ENCODE measurements at regions not wholly inside any gene's neighbourhood (a gene's known extent, or its start where the extent isn't known, plus 50 kb on each side); places are given as distances from the start of the nearest gene placed in this dataset.
"Not testable (repeated sequence)": the region's sequence is repeated elsewhere in the genome, so short reads cannot be mapped to it uniquely, and the experiment has no call there.

DNA sequence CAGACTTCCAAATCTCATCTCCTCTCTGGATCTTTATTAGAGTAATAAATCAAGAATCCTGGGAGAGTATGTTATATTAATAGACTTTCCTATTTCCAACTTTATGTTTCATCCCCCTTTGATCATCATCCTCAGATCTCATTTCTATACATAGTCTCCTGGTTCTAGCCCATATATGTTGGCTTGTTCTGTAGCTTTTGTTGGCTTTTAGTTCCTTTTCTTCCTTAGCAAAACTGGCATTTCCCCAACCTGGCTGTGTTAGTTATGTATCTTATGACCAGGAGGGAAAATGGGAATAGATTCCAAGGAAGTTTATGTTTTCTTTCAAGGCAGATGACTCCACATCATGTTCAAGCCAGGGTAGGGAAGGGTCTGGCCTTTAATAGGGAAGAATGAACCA lies 2464.5 kb downstream of the PCDH9 start:
- no peak for DNase-seq (ENCODE audit: low read depth)

DNA sequence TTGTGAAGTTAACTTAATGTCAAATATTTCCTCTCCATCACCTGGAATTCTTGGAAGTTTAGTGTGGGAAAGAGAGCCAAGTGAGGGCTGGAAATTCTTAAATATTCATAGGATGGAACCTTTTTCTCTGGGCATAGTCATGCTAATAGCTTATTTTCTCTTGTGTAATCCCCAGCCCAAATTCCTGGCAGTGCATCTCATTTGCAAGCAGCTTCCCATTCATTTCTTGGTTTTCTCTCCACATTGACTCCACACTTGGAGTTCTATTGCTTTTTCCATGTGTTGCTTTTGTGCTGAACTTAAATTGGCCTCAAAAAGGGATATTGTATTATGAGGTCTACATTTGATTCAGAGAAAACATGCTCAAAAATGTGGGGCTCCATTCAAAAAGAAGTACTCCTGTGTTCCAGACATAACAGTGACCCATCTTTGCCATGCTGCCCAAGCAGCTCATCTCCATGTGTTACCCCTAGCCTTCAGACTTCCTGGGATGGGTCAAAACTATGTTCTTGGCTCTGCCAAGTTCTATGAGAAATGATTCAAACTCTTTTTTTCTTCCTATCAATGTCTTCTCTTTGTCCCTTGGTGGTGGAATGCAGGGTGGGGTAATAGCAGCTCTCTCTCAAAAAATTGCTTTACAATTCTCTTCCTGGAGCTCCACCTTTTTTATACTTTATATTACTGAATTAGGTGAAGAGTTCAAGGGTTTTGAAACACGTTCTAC lies 2471.5 kb downstream of the PCDH9 start:
- DNase-seq (ENCODE audit: low read depth) = no peak

DNA sequence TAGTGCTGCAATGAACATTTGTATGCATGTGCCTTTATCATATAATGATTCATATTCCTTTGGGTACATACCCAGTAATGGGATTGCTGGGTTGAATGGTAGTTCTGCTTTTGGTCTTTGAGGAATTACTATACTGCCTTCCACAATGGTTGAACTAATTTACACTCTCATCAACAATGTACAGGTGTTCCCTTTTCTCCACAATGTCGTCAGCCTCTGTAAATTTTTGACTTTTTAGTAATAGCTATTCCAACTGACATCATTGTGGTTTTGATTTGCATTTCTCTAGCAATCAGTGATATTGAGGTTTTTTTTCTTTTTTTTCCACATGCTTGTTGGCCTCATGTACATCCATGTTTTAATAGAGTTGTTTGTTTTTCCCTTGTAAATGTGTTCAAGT lies 2473.5 kb downstream of the PCDH9 start:
- no peak for DNase-seq (ENCODE audit: low read depth)

DNA sequence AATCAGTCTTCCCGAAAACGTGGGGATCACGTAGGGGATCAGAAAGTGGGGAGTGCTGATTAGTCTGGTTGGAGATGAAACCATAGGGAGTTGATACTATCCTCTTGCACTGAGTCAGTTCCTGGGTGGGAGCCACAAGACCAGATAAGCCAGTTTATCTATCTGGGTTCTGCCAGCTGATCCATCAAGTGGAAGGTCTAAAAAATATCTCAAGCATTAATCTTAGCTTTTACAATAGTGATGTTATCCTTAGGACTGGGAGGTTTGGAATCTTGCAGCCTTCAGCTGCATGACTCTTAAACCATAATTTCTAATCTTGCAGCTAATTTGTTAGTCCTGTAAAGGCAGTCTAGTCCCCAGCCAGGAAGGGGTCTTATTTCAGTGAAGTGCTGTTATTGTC lies 2474.2 kb downstream of the PCDH9 start:
- no peak for DNase-seq (ENCODE audit: low read depth)

DNA sequence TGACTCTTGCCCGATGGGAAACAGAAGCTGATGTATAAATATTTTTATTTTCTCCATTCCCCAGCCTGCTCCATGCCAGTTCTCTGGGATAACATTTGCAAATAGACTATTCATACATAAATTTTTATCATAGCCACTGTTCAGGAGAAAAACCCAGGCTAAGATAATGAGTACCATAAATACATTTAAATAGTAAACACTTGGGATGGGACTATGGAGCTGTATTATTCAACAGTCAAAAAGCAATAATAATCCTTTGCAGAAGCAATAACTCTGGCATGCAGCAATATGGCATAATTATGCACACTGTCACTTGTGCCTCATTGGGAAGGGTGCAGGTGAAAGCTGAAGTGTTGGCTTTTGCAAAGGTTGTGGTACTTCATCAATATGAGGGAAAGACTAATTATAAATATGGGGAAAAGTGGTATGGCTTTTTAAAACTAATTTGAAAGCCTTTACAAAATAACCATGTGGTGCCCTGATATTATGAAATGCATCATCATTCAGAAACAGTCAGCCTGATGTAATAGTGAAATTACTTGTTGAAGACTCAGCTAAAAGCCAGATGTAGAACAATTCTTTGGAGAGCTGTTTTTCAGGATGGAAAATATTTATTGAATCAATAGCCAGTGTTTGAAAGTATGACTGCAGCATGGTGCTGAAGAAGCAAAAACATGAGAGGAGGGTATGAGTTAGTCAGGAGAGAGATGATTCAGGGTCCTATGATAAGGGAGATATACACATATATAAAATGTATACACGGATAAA lies 2476.7 kb downstream of the PCDH9 start:
- no peak for DNase-seq (ENCODE audit: low read depth)

DNA sequence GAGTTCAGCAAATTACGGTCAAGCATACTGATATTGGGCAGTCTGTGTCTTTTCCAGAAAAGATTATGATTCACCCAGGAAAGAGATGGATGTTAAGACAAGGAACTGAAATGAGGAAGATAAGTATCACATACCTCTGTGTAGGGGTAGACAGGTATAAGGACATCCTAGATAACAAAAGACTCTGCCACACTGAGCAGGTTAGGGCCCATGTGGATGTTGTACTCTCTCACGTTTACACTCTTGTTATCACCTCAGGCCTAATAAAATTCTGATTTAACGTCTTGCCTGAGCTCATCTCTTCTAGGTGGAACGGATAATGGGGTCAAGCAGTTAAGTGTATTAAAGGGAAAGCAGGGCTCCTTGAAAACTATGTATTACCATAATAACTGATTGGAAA lies 2480.8 kb downstream of the PCDH9 start:
- DNase-seq (ENCODE audit: low read depth) = no peak

DNA sequence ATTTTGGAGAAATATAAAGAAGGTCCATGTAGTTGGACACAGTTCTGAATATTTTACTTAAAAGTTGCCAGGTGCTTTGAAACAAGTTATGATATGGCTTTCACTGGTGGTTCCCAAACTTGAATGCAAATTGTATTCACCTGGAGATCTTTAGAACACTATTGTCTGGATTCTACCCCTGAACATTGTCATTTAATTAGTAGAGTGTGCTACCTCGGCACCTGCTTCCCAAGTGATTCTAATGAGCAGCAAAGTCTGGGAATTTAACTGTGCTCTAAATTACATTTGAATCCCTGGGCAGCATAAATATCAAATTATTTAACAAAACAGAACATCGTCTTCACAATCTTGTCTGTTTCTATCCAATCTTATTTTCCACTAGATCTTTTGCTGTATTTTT lies 2483.3 kb downstream of the PCDH9 start:
- no peak for DNase-seq (ENCODE audit: low read depth)

DNA sequence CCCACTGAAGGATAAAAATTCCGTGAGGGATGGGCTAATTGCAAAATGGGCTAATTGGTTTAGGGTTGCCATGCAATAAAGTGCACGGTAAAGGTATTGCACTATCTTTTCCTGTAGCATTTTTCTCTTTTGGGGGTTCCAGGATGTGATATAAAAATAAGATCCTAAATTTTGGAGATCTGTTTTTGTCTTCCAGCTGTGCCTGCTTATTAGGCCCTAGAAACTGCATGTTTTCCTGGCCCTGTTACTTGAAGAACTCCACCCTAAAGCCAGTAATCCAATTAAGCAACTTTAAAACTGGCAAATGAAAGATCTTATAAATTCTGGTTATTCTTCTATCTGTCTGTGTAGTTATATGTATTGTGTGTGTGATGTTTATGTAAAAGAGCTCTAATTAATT lies 2489.6 kb downstream of the PCDH9 start:
- DNase-seq (ENCODE audit: low read depth) = no peak

DNA sequence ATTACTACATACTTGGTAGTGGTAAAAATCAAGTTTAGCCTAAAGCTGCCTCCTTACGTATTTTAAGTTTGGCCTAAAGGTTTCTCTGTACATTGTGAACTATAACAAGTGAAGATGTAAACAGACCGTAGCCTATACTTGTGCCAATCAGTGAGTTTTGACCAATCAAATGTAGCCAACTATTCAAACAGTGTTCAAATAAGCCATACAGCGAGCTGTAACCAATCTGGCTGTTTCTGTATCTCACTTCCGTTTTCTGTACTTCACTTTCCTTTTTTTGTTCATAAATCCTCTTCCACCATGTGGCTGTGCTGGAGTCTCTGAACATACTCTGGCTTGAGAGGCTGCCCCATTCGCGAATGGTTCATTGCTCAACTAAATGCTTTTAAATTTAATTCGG lies 2504.6 kb downstream of the PCDH9 start:
- no peak for DNase-seq (ENCODE audit: low read depth)

DNA sequence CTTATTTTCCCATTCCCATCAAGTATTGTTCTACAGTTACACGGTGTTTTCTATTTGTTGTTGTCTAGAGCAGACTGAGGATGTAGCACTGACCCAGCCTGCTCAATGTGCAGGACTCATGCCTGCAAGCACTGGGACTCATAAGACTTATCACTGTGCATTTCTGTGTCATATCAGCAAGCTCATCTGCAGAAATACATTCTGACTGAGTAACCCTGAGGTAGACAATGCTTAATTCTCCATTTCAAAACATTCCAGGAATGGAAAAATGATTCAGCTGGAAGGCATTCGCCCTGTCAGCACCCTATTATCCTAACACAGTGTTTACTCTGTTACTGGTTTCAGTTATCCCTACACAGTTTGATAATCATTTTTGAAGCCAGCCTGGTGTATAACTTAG lies 2506.4 kb downstream of the PCDH9 start:
- DNase-seq (ENCODE audit: low read depth) = peak; percentile 27

DNA sequence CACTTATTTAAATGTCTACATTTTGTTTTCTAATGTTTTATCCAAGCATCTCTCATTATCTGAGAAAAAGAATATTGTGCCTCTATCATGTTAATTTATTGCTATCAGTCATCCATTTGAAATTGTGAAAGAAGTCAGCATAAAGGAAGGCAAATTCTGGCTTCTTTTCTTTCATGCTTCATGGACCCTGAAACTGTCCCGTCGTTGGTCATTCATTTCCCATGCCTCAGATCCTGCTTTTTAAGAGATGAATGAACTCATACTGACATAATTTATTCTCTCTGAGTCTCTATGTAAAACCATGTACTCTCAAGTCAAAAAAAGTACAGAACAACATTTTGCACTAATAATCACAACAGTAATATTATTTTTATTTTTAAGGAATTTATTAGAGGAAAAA lies 2512.0 kb downstream of the PCDH9 start:
- DNase-seq (ENCODE audit: low read depth) = no peak

DNA sequence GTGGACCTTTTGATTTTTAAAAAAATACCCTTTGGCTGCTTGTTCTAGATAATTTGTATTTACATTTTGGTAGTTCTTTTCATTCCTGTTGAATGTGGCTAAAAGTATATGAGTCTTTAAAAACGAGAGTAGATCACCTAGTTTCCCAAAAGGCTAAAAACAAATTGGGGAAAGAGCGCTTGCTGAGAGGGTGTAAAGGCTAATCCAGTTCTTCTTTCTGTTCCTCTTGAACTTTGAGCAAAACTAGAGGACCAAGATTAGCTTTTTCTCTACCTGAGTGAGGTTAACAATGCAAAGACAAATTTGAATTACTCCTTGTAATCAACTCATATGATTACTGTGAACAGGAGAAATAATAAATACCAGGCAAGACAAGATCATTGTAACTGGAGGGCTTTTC lies 2513.2 kb downstream of the PCDH9 start:
- no peak for DNase-seq (ENCODE audit: low read depth)

DNA sequence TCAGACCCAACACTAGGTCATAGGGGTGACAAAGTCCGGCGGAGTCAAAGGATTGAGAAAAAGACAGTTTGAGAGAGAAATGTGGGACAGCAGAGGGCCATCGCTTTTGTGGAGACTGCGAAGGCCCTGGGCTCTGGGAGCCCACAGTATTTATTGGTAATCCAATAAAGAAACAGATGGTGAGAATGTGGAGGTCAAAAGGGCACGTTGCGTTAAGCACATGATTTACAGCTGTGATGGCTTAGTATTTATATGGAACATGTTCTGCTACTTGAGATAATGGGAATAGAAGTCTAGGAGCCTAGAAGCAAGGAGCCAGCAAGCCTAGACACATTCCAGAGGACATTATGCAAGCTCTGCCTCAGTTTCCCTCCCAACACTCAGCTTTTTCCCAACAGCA lies 2521.1 kb downstream of the PCDH9 start:
- DNase-seq (ENCODE audit: low read depth) = no peak

DNA sequence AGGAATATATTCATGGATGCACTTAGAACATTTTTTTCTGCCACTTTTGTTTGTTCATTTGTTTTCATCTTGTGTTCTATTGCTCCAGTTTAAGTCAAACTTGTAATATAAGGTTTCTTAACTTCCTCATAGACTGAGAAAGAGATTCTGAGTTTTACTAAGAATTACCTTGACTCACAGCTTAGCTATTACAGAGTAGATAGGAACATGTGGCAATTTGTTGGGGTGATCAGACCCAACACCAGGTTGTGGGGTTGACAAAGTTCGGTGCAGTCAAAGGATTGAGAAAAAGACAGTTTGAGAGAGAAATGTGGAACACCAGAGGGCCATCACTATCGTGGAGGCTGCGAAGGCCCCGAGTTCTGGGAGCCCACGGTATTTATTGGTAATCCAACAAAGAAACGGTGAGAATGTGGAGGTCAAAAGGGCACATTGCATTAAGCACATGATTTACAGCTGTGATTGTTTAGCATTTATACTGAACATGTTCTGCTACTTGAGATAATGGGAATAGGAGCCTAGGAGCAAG lies 2526.0 kb downstream of the PCDH9 start:
- no peak for DNase-seq (ENCODE audit: low read depth)

DNA sequence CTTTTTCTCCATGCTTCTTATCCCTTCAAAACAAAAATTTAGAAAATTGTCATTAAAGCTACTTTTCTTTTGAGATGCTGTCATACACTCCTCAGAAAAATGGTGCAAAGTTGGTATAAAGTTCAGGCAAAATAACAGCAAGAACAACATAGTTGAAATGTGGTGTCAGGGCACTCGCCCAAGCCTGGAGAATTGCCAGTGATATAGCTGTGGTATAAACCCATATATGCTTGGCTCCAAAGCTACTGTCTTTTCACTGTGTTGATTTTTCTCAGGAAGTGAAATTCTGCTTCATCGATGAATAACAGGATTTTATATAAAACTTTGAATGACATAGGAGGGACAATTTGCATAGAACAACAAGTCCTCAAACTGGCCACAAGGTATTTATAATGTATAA lies 2532.9 kb downstream of the PCDH9 start:
- DNase-seq (ENCODE audit: low read depth) = no peak

DNA sequence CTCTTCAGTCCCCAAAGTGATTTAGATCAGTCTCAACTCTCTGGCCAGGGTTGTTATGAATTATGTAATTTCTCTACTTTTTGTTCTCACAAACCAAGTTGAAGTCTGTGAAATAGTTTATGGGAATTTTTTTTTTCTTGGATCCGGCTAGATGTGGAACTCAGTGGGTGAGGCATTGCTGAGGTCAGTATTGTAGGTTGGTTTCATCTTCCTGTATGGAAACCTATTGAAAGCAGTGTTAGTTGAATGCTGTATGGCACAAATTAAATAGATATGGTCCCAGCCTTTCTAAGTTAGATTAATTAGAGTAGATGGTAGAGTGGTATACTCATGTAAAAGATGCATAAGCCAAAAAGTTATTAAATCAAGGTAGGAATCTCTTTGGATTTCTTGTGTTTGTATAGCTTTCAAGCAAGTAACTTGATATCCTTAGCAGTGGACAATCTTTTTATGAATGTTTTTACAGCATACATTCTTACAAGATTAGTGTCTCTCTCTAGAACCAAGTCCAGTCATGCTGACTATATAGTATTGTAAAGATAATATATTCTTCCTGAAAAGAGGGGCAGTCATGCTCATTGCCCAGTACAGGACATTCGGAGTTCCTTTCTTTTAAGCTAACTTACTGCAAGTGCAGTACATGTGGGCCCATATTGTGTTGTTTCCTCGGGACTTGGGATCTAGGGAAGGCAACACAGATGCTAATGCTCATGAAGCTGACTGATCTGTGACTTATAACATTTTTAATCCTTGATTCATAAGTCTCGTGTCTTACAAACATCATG lies 2541.1 kb downstream of the PCDH9 start:
- DNase-seq (ENCODE audit: low read depth) = no peak

DNA sequence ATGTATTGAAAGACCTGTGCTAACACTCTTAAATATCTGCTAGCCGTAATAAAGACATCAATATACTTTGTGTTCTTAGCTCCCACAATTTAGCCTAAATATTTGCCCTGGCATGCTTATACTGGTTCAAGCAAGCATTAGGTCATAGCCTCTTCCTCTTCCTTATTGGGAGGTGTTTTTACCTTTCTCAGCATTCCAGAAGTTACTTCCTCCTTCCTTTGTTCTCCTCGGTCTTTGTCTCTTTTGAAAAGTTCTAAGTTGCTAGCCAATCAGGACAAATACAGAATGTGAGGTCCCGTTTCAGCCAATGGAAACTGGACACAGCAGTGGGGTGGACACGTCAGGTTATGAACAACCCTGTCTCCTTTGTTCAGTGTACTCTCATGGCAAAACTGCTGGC lies 2543.6 kb downstream of the PCDH9 start:
- DNase-seq (ENCODE audit: low read depth) = not testable (repeated sequence)

DNA sequence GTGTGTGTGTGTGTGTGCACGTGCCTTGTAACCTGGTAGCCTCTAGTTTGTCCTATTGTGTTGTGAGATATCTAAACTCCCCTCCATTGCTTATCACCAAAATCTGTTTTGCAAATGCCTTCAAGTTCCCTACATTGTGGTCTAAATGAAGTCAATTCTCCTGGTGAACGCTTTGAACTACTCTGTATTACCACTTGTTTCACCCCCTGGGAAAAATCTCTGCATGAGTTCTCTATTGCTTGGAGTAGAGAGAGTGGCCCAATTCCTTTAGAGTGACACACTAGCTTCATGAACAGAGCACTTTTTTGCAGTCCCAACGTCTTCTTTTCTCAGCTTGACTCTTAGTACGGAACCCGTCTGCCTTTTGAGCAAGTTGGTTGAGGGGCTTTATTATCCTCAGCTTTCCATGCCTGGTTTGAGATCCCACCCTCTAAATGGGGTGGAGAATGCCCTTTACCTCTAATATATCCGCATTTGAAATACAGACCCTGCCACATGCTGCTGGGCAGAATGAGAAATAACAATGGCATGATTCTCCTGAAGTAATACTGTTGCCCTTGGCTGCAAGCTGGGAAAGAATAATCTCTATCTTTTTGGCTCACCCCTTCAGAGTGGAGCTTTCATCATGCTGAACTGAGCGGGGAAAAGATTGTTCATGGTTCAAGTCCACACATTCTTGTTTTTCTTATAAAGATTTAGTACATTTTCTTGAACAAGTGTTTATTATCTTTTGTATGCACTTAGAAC lies 2545.3 kb downstream of the PCDH9 start:
- DNase-seq (ENCODE audit: low read depth) = no peak

DNA sequence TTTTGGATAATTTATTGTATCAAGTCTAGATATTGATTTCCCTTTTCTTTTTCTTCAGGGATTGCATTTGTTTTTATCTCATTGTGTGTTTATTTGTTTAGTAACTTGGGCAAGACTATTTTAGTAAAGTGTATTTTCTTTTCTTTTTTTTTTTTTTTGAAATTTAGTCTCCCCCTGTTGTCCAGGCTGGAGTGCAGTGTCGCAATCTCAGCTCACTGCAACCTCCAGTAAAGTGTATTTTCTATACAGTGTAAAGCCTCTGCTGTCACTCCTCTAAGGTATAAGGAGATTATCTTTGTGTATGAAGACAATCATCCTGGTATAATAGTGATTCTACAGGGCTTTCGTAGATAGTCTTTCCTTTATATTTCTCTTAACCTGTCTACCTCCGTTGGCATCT lies 2546.0 kb downstream of the PCDH9 start:
- no peak for DNase-seq (ENCODE audit: low read depth)

DNA sequence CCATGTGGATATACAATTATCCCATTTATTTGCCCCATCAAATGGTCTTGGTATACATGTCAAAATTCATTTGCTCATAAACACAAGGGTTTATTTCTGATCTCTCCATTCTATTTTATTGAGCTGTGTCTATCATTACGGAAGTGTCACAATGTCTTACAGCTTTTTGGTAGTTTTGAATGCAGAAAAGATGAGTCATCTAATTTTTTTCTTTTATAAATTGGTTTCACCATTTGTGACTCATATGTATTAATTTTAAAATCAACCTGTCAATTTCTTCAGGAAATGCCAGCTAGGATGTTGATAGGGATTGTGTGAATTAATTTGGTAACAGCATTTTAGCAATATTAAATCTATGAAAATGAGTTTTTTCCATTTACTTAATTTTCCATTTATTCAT lies 2549.4 kb downstream of the PCDH9 start:
- DNase-seq (ENCODE audit: low read depth) = no peak

DNA sequence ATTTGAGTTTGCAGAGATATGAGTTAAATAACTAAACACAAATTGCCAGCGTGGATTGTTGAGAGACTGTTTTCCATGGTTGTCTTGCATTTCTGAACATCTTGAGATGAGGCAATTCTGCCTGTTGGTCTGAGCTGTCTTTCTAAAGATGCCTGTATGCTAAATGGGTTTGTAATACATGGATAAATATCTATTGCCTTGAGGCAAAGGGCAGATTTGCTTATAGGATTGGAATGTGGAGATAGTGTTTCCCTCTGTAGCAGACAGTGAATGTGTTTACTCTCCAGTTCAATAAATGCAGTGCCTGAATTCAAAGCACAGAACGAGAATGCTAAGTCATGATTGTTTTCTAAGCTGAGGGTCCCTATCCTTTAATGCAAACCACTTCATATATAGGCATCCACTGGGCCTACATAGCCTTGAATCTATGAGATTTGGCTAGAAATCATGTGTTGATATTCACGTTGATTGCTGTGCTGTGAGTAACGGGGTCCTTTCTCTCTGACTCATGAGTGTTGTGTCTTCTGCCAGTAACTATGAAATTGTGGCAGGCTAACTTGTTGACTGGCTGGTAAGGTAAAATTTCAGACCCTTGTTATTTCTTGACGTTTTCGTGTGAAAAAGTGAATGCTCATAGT lies 2554.8 kb downstream of the PCDH9 start:
- peak; percentile 26 for DNase-seq (ENCODE audit: low read depth)

DNA sequence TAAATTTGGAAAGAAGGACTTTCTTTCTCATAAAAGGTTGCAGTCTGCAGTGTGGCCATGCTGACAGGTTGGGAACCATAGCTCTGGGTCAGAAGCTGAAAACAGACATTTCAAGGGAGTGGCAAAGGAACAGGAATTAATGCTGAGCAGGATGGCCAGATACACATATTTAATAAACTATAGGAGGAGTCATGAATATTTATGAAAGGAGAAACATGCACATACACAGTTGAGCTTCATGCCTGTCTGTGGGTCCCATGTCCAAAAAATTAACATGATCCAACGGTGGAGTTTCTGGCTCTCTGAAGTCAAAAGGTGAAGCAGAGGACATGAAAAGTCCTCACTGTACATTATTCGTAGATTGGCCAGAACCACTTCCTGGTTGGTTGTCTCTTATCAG lies 2556.0 kb downstream of the PCDH9 start:
- no peak for DNase-seq (ENCODE audit: low read depth)
